ENCODE measurements at regions not wholly inside any gene's neighbourhood (a gene's known extent, or its start where the extent isn't known, plus 50 kb on each side); places are given as distances from the start of the nearest gene placed in this dataset.

DNA sequence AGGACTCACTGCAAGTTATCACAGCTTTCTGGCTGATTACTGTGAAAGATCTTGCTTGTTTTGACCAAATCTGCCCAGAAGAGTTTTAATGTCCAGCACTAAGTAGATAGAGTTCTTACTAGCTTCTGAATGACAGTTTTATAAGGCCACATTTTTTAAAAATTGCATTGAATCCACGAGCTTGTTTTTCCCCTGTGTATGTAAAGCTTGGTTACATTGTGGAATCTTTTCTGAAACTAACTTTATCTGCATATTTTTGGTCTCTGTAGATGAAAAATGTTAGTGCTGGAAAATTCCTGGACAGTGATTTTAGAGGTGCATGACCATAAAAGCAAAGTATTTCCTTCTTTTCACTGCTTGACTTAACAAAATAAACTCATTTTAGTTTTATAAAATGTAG, 650.3 kb upstream of the FAM241A start:
- no peaks in the 10 kb centered on the region for H3K79me2 ChIP-seq (replicated peaks; ENCODE audit: insufficient read depth, low read length)
- no peak overlapping the region for H3K4me3 ChIP-seq (ENCODE audit: low read length)
- no peaks in the 10 kb centered on the region for H3K9me2 ChIP-seq (ENCODE audit: insufficient read depth, low read length)
- H3K4me2 ChIP-seq (ENCODE audit: low read length) = no peak overlapping the region
- no peak overlapping the region for H3K27ac ChIP-seq (ENCODE audit: low read length)
- H3F3A ChIP-seq (ENCODE audit: insufficient read depth, low read length, poor library complexity, severe bottlenecking) = no peaks in the 10 kb centered on the region
- no peaks in the 10 kb centered on the region for H3K36me3 ChIP-seq (ENCODE audit: insufficient read depth, low read length)
- no peaks in the 10 kb centered on the region for H4K20me1 ChIP-seq (ENCODE audit: insufficient read depth)
- no peaks in the 10 kb centered on the region for H3K27me3 ChIP-seq (ENCODE audit: insufficient read depth, low read depth, low read length)
- no peak overlapping the region for H2AFZ ChIP-seq (ENCODE audit: low read depth, low read length)
- TF ChIP-seq, protein P1, sequence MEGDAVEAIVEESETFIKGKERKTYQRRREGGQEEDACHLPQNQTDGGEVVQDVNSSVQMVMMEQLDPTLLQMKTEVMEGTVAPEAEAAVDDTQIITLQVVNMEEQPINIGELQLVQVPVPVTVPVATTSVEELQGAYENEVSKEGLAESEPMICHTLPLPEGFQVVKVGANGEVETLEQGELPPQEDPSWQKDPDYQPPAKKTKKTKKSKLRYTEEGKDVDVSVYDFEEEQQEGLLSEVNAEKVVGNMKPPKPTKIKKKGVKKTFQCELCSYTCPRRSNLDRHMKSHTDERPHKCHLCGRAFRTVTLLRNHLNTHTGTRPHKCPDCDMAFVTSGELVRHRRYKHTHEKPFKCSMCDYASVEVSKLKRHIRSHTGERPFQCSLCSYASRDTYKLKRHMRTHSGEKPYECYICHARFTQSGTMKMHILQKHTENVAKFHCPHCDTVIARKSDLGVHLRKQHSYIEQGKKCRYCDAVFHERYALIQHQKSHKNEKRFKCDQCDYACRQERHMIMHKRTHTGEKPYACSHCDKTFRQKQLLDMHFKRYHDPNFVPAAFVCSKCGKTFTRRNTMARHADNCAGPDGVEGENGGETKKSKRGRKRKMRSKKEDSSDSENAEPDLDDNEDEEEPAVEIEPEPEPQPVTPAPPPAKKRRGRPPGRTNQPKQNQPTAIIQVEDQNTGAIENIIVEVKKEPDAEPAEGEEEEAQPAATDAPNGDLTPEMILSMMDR (IDR thresholded peaks at IDR 0.05; ENCODE audit: poor library complexity, severe bottlenecking) = no peak
- no peak for TF ChIP-seq RAD21 (conservative IDR thresholded peaks at IDR 0.05)
- TF ChIP-seq TAF1 (IDR thresholded peaks at IDR 0.05; ENCODE audit: low read depth) = no peak
- TF ChIP-seq, protein P2, sequence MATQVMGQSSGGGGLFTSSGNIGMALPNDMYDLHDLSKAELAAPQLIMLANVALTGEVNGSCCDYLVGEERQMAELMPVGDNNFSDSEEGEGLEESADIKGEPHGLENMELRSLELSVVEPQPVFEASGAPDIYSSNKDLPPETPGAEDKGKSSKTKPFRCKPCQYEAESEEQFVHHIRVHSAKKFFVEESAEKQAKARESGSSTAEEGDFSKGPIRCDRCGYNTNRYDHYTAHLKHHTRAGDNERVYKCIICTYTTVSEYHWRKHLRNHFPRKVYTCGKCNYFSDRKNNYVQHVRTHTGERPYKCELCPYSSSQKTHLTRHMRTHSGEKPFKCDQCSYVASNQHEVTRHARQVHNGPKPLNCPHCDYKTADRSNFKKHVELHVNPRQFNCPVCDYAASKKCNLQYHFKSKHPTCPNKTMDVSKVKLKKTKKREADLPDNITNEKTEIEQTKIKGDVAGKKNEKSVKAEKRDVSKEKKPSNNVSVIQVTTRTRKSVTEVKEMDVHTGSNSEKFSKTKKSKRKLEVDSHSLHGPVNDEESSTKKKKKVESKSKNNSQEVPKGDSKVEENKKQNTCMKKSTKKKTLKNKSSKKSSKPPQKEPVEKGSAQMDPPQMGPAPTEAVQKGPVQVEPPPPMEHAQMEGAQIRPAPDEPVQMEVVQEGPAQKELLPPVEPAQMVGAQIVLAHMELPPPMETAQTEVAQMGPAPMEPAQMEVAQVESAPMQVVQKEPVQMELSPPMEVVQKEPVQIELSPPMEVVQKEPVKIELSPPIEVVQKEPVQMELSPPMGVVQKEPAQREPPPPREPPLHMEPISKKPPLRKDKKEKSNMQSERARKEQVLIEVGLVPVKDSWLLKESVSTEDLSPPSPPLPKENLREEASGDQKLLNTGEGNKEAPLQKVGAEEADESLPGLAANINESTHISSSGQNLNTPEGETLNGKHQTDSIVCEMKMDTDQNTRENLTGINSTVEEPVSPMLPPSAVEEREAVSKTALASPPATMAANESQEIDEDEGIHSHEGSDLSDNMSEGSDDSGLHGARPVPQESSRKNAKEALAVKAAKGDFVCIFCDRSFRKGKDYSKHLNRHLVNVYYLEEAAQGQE (IDR thresholded peaks at IDR 0.05; ENCODE audit: borderline replicate concordance) = no peak
- no peak overlapping the region for H3K9ac ChIP-seq (ENCODE audit: low read length)
- H3K9me3 ChIP-seq (ENCODE audit: low read length) = no peaks in the 10 kb centered on the region

DNA sequence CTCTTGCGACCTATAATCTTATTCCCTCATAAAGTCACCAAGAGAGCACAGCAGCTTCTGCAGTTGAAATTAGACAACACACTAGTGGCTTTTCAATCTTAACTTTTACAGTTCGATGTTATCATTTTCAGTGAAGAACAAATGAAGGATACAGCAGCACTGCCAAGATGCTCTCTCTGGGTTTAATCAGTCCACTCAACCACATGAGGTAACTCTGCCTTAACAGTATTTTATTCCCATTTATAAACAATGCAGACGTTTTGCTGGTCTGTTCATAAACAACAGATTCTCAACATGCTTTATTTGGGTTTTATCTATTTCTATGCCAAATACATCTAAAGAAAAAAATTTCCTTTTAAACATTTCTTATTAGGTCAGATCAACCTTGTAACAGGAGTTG, 646.0 kb upstream of the FAM241A start:
- no peaks in the 10 kb centered on the region for H3K9me2 ChIP-seq (ENCODE audit: insufficient read depth, low read length)
- no peaks in the 10 kb centered on the region for H3K79me2 ChIP-seq (replicated peaks; ENCODE audit: insufficient read depth, low read length)
- no peaks in the 10 kb centered on the region for H4K20me1 ChIP-seq (ENCODE audit: insufficient read depth)
- no peak overlapping the region for H3K4me3 ChIP-seq (ENCODE audit: low read length)
- no peak overlapping the region for H3K9ac ChIP-seq (ENCODE audit: low read length)
- H3K27me3 ChIP-seq (ENCODE audit: insufficient read depth, low read depth, low read length) = no peaks in the 10 kb centered on the region
- H3K9me3 ChIP-seq (ENCODE audit: low read length) = no peaks in the 10 kb centered on the region
- no peak overlapping the region for H3K27ac ChIP-seq (ENCODE audit: low read length)
- H3F3A ChIP-seq (ENCODE audit: insufficient read depth, low read length, poor library complexity, severe bottlenecking) = no peaks in the 10 kb centered on the region
- H3K4me2 ChIP-seq (ENCODE audit: low read length) = no peak overlapping the region
- no peaks in the 10 kb centered on the region for H3K36me3 ChIP-seq (ENCODE audit: insufficient read depth, low read length)
- TF ChIP-seq RAD21 (conservative IDR thresholded peaks at IDR 0.05) (no peak), TAF1 (IDR thresholded peaks at IDR 0.05; ENCODE audit: low read depth) (no peak)
- TF ChIP-seq, protein P2 (IDR thresholded peaks at IDR 0.05; ENCODE audit: borderline replicate concordance) = no peak
- H2AFZ ChIP-seq (ENCODE audit: low read depth, low read length) = no peak overlapping the region

DNA sequence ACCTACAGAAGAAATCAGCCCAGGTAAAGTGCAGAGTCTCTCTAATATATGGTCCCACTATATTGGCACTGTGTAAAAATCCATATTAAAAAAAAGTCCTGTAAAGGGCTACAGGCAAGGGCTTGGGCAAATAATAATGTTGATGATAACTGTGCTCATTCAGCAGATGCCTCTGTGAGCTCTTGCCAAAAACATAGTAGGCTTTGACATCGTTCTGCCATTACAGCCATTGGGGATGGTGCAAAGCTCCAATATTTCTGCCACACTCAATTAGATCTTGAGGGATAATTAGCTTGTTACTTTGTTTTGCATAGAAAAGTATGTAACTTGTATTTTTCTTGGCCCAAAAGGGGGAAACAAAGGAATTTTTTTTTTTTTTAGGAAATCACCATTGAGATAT, 645.5 kb upstream of the FAM241A start:
- no peak overlapping the region for H3K9ac ChIP-seq (ENCODE audit: low read length)
- H3K4me3 ChIP-seq (ENCODE audit: low read length) = no peak overlapping the region
- H2AFZ ChIP-seq (ENCODE audit: low read depth, low read length) = no peak overlapping the region
- no peaks in the 10 kb centered on the region for H3F3A ChIP-seq (ENCODE audit: insufficient read depth, low read length, poor library complexity, severe bottlenecking)
- no peaks in the 10 kb centered on the region for H3K79me2 ChIP-seq (replicated peaks; ENCODE audit: insufficient read depth, low read length)
- no peaks in the 10 kb centered on the region for H3K9me3 ChIP-seq (ENCODE audit: low read length)
- no peaks in the 10 kb centered on the region for H4K20me1 ChIP-seq (ENCODE audit: insufficient read depth)
- no peaks in the 10 kb centered on the region for H3K36me3 ChIP-seq (ENCODE audit: insufficient read depth, low read length)
- no peaks in the 10 kb centered on the region for H3K27me3 ChIP-seq (ENCODE audit: insufficient read depth, low read depth, low read length)
- no peak overlapping the region for H3K4me2 ChIP-seq (ENCODE audit: low read length)
- H3K27ac ChIP-seq (ENCODE audit: low read length) = no peak overlapping the region
- no peaks in the 10 kb centered on the region for H3K9me2 ChIP-seq (ENCODE audit: insufficient read depth, low read length)
- no peak for TF ChIP-seq EP300 (conservative IDR thresholded peaks at IDR 0.05; ENCODE audit: poor library complexity, severe bottlenecking)
- TF ChIP-seq EZH2 (IDR thresholded peaks at IDR 0.05; ENCODE audit: borderline replicate concordance, insufficient read depth, low read length, poor library complexity, severe bottlenecking) = no peak
- TF ChIP-seq TAF1 (IDR thresholded peaks at IDR 0.05; ENCODE audit: low read depth) = no peak
- no peak for TF ChIP-seq SMC3 (conservative IDR thresholded peaks at IDR 0.05; ENCODE audit: poor library complexity)
- TF ChIP-seq, protein P2 (IDR thresholded peaks at IDR 0.05; ENCODE audit: borderline replicate concordance) = no peak
- TF ChIP-seq RAD21 (conservative IDR thresholded peaks at IDR 0.05) = no peak
- no peak for TF ChIP-seq POLR2AphosphoS5 (IDR thresholded peaks at IDR 0.05)
